HG03175 (cell line): ENCODE measurements at regions not wholly inside any gene's neighbourhood (a gene's known extent, or its start where the extent isn't known, plus 50 kb on each side); places are given as distances from the start of the nearest gene placed in this dataset.
"Not testable (repeated sequence)": the region's sequence is repeated elsewhere in the genome, so short reads cannot be mapped to it uniquely, and the experiment has no call there.

Experiments
- ATAC-seq: cut with Tn5 transposase; IDR thresholded peaks from one replicate; pipeline ENCODE4 v1.9.1; 2021; ENCODE audit warnings: mild to moderate bottlenecking, moderate library complexity; ENCODE audit not compliant: unreplicated experiment

DNA sequence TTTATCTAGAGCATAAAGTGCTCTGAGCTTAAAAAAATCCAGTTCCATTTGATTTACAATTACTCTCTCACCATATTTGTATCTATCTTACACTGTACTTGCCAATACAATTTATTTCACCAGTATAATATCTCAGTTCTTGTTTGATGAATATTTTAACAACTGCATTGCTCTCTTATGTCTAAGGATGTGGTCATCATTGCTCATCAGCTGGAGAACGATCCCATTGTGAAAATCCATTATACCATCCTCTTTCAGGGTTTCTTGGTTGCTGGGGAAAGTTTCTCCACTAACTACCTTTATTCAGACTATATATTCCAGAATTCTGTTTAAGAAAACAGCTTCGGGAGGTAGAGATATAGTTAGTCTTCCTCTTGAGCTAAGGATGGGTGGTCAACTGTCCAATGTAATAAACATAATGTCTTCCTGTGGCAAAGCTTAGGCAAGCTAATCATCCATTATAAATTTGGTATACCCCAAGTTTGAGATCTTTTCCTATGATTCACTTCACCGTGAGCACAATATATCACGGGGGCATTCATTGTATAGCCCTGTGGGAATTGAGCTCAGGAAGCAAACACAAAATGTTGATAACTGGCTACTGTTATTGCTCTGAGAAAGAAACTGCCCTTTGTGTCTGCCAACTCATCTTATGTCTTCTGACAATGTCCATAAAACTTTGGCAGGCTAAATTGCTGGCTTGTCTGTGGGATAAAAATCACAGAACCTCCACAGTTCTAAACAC lies 2361.9 kb downstream of the ARAP2 start:
- ATAC-seq: no peak

DNA sequence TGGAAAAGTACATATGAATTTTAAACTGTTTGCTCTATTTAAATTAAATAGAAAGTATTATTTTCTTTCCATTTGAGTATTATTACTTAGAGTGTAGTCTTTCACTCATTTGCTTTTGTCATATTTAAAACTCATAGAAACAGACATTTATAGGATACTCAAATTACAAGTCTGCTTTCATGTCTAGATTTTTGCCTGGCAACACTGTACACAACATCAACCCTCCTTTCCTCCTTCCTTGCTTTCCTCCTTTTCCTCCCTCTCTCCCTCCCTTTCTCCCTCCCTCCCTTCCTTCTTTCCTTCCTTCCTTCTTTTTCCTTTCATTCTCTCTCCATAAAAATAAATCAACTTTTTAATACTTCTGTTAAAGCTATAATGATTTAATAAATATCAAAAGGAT lies 2361.2 kb downstream of the ARAP2 start:
- no peak for ATAC-seq

DNA sequence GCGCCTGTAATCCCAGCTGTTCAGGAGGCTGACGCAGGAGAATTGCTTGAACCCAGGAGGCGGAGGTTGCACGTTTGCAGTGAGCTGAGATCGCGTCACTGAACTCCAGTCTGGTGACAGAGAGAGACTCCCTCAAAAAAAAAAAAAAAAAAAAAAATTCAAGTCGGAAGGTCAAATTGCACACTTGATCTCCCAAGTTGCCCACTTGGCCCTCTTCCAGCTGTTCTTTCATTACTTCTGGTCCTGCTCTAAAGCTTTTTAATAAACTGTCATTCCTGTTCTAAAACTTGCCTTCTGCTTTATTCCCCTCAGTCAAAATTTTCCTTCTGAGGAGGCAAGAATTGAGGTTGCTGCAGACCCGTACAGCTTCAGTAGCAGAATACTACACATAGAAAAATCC lies 2358.0 kb downstream of the ARAP2 start:
- ATAC-seq: no peak

DNA sequence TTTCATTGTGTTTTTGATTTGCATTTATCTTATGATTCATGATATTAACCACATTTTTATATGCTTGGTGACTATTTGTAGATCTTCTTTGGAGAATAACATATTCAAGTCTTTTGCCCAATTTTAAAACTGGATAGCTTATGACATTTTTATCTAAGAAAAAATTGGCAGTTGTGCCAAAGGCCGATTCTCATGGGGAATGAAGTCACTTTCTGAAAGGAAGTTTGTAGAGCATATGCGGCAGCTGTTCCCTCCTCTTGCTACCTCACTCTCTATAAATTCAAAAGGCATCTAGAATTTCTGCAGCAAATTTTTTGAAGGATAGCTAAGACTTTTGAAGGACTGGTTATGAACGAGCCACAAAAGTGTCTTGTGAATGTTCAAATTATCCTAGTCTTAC lies 2353.5 kb downstream of the ARAP2 start:
- ATAC-seq: no peak

DNA sequence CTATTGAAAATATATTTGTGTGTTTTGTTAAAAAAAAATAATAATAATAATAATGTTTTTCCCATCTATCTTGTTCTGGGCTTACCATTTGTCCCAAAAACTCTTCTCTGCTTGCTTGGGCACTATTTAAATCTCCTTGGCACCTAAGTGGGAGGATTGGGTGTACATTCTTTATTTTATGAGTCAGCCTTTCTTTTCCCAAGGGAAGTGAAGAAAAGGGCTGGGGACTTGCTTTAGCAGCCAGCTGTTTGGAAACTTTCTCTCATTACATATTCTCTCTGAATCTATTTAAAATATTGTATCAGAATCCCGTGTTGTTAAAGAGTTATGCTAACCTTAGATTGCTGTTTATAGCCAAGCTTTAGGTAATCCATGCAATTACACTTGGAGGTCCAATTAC lies 2332.4 kb downstream of the ARAP2 start:
- no peak for ATAC-seq

DNA sequence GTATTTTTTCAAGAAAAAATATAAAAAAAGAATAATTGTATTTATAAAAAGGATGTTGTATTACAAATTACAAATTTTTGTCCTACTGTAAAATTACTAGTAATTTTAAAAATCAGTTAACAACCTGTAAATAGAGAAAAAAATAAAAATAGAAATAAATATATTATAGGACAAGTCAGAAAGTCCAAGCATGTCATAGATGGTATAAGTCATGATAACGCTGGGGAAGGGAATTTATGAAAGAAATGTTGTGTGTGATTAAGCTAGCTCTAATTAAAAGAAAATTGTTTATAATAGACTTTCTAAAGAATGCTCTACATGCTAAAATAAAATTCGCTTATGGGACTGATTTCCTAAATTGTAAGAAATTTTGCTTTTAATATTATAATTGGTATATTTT lies 2329.9 kb downstream of the ARAP2 start:
- no peak for ATAC-seq

DNA sequence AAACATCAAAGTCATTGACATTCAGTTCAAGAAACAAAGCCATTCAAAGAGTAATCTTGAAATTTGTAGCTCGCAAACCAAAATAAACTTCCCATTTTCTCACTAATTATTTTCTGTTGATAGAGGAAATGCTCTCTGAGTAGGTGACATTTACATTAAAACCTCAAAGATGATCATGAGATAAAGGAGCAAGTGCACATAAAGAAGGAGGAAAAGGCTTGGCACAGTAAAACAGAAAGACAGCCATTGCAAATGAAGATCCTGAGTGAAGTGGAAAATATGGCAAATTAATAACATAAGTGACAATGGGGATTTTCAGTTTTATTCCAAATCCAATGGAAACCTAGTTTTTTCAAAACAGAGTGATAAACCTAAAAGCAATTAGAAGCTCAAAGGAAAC lies 2320.8 kb downstream of the ARAP2 start:
- no peak for ATAC-seq

DNA sequence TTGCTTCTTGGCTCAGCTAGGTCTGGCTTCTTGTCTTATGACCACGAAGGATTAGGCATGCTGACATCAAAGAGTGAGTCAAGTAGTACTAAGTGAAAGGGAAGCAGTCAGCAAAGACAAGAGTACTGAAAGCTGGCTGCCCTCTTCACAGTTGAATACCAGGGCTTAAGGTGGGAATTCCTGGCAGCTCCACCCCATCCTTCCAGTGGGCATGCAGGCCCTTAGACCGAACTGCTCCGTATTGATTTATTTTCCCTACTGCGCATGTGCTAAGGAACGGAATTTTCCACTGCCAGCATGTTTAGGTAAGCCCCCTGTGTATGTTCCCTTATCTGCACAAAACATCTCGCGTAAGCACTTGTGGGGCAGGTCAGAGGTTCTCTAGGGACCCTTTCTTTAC lies 2320.1 kb downstream of the ARAP2 start:
- no peak for ATAC-seq

DNA sequence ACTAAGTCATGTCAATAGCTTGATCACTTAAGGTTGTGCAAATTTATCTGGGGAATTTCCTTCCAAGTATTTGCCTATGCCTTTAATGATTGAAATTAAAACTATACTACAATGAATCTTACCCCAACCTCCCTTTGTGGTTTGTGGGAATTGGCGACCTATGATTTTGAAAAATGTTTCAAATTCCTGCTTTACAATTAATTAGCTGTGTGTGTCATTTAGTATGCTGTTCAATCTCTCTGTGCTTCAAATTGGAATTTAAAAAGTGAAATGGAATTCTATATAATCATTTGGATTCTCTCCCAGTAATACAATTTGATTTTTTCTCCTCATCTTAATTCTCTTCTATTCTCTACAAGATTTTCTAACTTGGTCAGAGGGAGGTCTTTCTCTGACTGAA lies 2319.5 kb downstream of the ARAP2 start:
- ATAC-seq: no peak

DNA sequence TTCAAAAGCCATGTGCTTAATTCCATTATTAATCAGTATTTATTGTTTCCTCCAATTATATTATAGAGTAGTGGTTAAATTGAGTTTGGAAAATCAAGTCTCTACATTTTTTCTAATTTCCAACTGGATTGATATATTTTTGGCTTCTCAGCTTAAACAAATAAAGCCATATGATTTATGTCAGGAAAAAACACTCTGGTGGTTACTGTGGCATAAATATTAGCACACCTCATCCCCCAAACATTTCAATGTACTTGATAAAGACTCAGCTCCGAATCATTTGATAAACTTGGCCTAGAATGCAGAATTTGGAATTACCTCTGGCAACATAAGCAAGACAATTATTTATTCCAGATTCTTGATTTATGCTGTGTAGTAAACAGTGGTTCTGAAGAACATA lies 2313.8 kb downstream of the ARAP2 start:
- ATAC-seq: no peak

DNA sequence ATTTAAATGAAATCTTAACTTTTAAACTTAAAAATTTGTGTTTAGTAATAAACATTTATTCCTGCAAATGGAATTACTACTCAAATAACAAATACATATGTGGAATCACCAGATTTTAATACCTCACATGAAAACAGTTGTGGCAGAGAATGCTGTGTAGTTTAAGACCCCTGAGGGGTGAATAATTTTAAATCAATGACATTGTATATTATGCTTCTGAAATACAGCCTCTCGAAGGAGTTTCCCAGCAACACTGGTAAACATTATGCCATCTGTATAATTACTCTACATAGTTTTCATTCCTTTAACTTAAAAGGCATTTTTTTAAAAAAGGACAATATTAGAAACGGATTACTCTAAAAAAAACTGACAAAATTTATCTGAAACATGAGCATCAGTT lies 2313.3 kb downstream of the ARAP2 start:
- no peak for ATAC-seq

DNA sequence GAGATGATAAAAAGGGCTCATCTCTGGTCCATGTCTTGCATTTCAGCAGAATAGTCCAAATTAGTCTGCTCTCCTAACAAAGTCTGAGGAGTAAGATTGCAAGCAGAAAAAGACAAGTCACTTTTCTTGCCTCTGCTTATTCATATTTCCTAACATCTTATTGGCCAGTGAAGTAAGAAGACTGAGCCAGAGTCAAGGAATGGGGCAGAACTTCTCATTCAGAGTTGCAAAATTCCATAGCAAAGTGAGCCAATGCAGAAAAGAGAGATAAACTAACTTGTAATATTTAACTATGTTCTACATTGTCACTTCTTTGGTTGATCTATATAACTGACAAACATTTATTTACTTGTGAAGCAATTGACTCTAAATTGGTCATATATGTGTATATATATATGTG lies 2304.0 kb downstream of the ARAP2 start:
- no peak for ATAC-seq

DNA sequence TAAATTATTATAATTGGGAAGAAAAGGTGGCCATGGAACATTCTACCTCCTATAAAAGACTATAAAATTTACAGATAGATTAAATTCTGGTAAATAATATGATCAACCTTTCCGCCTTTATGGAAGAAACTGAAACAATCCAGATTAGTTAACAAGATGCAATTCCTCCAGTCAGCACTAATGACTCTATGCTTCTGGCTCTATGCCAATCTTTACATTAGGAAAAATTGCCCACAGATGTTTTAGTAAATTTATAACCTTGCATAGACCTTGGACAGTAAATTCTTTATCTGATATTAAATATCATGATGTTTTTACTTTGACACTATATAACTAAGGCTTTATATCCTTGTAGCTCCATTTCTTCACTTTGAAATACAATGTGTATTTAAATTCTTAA lies 2302.5 kb downstream of the ARAP2 start:
- no peak for ATAC-seq

DNA sequence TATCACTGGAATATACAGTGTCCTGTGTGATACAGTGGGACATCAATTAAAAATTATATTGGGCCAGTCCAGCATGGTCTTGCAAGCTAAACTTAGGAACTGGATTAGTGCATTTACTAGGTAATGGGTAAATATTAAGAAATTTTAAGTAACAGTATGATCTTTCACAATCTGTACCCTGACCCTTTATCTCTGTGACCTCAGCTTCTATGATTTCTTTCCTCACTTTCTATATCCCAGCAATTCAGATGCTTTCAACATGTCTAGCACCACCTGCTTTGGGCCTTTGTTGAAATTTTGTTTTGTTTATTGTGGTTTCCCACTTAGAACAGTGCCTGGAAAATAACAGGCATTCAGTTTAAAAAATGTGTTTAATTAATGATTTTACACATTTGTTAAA lies 2295.4 kb downstream of the ARAP2 start:
- no peak for ATAC-seq

DNA sequence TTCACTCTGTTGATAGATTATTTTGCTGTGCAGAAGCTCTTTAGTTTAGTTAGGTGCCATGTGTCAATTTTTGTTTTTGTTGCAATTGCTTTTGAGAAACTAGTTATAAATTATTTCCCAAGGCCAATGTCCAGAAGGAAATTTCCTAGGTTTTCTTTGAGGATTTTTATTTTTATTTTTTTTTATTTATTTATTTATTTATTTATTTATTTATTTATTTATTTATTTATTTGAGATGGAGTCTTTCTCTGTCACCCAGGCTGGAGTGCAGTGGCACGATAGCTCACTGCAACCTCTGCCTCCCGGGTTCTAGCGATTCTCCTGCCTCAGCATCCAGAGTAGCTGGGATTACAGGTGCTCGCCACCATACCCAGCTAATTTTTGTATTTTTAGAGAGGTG lies 2290.5 kb downstream of the ARAP2 start:
- ATAC-seq: not testable (repeated sequence)

DNA sequence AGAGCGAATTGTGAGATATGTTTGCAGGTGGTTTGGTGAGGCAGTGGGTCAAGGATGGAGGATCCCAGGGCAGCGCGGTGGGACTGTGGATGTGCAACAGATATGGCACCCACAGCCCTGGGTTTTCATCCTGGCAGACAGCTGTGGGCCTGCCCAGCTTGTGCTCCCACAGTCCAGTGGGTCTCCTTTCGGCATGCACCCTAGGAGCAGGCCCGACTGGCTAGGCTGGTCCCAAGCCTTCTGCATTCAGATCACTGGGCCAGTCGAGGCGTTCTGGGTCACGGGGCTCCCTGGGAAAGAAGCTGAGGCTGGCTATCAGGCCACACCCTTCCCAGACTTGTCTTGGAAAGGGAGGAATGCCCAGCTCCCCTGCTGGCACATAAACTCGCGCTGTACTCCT lies 2289.6 kb downstream of the ARAP2 start:
- no peak for ATAC-seq

DNA sequence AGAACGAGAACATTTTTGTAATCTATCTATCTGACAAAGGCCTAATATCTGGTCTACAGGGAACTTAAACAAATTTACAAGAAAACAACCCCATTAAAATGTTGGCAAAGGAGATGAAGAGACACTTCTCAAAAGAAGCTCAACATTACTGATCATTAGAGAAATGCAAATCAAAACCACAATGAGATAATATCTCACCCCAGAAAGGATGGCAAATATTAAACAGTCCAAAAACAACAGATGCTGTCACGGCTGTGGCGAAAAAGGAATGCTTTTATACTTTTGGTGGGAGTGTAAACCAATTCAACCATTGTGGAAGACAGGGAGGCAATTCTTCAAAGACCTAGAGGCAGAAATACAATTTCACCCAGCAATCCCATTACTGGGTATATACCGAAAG lies 2284.8 kb downstream of the ARAP2 start:
- ATAC-seq: no peak

DNA sequence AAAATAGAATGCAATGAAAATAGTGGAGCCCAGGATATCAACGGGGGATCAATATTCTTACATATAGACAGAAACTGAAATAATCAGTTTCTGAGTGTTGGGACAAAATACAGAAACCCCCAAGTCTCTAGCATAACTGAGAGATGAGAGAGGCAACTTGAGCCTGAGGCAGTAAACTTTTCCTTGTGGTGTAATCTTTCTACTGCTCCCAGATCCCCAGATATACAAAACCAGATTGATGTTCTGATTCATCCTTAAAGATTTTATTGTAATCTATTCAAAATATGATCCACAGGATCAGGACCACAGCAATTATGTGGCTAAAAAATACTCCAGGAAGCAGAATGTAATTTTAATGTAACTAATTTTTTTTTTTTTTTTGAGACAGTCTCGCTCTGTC lies 2282.6 kb downstream of the ARAP2 start:
- ATAC-seq: no peak

DNA sequence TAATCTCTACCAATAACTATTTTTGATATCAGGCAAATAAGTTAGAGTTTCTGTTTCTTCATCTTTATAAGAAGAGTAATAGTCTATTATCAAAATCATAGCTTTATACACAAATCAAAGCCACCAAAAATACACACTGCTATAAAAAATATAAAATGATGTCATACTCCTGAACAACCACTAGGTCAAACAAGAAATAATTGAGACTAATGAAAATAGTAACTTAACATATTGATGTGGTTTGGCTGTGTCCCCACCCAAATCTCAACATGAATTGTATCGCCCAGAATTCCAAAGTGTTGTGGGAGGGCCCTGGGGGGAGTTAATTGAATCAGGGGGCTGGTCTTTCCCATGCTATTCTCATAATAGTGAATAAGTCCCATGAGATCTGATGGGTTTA lies 2277.5 kb downstream of the ARAP2 start:
- ATAC-seq: no peak

DNA sequence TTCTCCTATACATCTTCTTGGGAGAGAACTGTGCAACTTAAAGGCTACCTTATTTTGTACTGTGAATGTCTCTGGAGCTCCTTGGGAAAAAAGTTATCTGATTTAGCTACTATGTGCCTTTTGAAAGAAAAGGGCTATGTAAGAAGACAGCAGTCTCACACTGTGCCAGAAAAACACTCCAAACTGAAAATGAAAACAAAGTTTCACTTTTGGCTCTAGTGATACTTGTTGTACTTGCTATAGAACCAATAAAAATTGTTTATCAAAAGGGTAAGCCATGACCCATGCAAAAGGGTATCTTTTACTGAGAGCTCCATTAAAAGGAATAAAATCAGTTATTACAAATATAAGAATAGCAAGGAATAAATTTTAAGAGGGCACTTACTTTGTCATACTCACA lies 2270.0 kb downstream of the ARAP2 start:
- no peak for ATAC-seq

DNA sequence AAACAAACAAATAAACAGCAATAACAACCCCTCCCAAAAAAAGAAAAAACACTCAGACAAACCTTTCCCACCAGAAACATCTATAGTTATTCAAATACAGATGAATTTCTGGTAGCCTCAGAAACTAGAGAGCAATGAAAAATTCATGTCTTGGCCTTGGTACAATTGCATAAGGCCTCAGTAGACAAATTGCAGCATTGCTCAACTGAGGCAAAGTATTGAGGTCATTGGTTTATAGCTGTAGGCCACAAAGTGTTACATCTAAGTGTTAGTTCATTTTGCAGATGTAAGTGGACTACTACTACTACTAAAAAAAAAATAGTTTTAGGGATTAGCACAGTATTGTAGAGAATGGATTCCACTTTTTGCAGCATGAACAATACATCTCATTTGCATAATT lies 2268.3 kb downstream of the ARAP2 start:
- no peak for ATAC-seq

DNA sequence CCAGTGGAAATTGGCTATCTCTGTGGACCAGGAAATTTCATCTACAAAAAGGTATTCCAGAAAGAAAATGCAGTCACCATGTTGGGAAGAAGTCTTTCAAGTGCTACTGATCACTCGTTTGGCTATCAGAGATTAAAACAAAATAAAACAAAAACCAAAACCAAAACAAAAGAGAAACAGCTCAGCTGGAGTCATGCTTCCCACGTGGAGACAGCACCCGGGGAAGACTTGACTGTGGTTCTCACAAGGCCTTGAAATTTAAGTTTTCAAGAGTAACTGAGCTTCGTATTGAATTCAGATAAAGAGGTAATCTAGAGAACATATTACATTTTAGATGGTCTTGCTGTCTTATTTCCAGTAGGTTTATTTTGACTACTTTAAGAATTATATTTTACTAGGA lies 2264.5 kb downstream of the ARAP2 start:
- ATAC-seq: not testable (repeated sequence)

DNA sequence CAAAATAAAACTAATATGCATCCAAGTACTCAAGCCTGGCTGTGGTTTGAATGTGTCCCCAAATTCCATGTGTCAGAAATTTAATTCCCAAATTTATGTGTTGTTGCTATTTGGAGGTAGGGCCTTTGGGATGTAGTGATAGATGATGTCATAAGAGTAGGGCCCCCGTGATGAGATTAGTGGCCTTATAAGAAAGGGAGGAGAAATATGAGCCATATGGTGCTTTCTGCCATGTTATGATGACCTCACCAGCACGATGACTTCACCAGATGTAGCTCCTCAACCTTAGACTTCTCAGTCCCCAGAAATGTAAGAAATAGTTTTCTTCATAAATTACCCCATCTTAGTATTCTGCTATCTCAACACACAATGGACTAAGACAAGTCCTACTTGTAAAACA lies 2264.0 kb downstream of the ARAP2 start:
- no peak for ATAC-seq
